ENCODE measurements at regions not wholly inside any gene's neighbourhood (a gene's known extent, or its start where the extent isn't known, plus 50 kb on each side); places are given as distances from the start of the nearest gene placed in this dataset.
"Not testable (repeated sequence)": the region's sequence is repeated elsewhere in the genome, so short reads cannot be mapped to it uniquely, and the experiment has no call there.

DNA sequence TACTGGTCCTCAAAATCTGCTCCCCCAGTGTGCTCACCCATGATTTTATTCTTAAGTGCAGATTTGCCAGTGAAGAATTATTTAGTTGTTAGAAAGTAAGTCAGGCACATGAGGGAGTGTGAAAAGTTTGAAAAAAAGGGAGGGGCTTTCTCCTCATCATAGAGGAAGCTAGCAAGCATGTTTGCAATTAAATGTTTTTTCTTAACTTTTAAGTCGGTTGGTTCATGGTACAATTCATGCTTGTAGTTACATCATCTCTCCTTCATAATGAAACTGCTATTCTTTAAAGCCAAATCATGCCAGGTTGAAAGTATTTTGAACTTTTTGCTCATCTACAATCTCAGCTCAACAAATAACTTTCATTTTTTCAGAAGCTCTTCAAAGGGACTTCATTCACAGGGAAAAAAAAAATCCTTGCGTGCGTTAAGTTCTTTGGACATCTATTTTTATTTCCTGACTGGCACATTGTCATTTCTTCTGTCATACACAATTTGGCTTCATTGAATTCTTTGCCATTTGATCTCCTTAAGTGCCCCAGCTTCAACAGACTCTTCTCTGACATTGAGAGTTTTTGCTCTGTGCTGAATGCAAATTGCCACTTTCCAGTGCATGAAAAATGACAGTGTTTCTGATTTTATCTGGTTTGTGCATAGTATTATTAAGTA is 456.9 kb downstream of the TMEM232 start:
- TF ChIP-seq, protein P1, sequence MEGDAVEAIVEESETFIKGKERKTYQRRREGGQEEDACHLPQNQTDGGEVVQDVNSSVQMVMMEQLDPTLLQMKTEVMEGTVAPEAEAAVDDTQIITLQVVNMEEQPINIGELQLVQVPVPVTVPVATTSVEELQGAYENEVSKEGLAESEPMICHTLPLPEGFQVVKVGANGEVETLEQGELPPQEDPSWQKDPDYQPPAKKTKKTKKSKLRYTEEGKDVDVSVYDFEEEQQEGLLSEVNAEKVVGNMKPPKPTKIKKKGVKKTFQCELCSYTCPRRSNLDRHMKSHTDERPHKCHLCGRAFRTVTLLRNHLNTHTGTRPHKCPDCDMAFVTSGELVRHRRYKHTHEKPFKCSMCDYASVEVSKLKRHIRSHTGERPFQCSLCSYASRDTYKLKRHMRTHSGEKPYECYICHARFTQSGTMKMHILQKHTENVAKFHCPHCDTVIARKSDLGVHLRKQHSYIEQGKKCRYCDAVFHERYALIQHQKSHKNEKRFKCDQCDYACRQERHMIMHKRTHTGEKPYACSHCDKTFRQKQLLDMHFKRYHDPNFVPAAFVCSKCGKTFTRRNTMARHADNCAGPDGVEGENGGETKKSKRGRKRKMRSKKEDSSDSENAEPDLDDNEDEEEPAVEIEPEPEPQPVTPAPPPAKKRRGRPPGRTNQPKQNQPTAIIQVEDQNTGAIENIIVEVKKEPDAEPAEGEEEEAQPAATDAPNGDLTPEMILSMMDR (conservative IDR thresholded peaks at IDR 0.05; ENCODE audit: low read depth, low read length): no peak
- no peak for DNase-seq (ENCODE audit: low read depth)
- no peak overlapping the region for H3K4me3 ChIP-seq (ENCODE audit: low read depth, low read length)

DNA sequence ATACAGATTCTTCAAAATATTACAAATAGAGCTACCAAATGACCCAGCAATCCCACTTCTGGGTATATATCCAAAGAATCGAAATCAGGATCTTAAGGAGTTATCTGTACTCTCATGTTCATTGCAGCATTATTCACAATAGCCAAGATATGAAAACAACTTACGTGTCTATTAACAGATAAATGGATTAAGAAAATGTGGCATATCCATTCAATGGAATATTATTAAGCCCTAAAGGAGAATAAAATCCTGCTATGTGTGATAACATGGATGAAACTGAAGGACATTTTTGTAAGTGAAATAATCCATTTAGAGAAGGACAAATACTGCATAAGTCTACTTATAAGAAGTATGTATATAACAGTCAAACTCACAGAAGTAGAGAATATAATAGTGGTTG is 450.6 kb downstream of the TMEM232 start:
- H3K4me3 ChIP-seq (ENCODE audit: low read depth, low read length): no peak overlapping the region
- TF ChIP-seq, protein P1 (conservative IDR thresholded peaks at IDR 0.05; ENCODE audit: low read depth, low read length): no peak
- no peak for DNase-seq (ENCODE audit: low read depth)

DNA sequence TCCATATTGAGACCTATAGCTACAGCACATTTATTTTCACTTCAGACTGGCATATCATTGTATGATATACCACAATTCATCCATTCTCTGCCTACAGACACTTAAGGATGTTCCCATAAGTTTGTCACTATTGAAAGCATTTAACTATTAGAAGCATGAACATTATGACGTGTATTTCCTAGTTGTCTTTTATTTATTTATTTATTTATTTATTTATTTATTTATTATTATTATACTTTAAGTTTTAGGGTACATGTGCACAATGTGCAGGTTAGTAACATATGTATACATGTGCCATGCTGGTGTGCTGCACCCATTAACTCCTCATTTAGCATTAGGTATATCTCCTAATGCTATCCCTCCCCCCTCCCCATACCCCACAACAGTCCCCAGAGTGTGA is 448.0 kb downstream of the TMEM232 start:
- DNase-seq (ENCODE audit: low read depth); H3K4me3 ChIP-seq (ENCODE audit: low read depth, low read length): not testable (repeated sequence)

DNA sequence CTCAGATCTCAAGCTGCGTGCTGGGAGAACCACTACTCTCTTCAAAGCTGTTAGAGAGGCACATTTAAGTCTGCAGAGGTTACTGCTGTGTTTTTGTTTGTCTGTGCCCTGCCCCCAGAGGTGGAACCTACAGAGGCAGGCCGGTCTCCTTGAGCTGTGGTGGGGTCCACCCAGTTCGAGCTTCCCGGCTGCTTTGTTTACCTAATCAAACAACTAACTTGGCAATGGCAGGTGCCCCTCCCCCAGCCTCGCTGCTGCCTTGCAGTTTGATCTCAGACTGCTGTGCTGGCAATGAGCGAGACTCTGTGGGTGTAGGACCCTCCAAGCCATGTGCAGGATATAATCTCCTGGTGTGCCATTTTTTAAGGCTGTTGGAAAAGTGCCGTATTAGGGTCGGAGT is 442.4 kb downstream of the TMEM232 start:
- not testable (repeated sequence) for H3K4me3 ChIP-seq (ENCODE audit: low read depth, low read length); DNase-seq (ENCODE audit: low read depth)

DNA sequence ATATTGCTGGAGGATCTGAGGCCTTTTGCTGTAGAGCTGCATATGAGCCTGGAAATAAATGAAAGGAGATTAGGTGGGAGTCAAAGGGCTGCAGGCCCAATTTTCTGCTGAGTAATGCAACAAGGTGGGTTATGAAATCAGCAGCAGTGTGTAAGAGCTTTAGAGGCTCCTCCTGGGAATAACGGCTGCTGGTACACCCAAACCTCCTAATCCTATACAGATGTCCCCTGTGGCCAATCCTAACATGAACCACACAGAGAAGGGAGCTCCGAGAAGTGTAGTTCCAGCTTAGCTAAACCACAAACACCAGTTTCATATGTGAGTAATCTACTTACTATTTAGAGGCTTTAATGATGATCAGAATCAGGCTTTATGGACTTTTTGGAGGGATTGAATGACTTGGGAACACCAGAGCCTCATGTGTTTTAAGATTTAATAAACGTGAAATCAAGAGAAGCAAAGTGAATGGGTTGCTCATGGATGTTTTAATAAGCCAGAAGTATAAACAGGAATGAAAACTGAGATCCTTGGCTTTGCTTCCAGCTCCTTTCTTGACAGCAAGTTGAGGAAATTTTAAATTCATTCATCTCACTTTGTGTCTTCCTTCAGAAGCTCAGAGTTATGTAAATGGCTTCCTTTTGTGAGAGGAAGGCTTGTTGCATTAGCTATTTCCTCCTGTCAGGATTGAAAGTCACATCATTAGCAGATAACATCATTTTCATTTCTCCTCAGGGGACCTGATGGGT is 437.5 kb downstream of the TMEM232 start:
- TF ChIP-seq, protein P1 (conservative IDR thresholded peaks at IDR 0.05; ENCODE audit: low read depth, low read length): no peak
- peak; percentile 48 for DNase-seq (ENCODE audit: low read depth)
- no peak overlapping the region for H3K4me3 ChIP-seq (ENCODE audit: low read depth, low read length)

DNA sequence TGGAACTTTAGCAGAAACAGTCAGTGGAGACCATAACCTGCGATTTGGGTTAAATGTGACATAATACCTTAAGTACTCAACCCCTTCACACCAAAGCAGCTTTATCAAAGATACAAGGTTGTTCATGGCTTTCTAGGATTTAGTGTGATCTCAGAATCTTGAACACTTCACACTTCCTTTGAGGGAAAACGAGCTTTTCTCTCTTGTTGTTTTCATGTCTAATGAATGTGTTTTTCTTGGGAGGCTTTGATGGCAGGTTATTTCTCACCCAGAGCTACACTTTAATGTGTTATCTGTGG is 437.0 kb downstream of the TMEM232 start:
- DNase-seq (ENCODE audit: low read depth): no peak
- H3K4me3 ChIP-seq (ENCODE audit: low read depth, low read length): no peak overlapping the region
- TF ChIP-seq, protein P1 (conservative IDR thresholded peaks at IDR 0.05; ENCODE audit: low read depth, low read length): no peak

DNA sequence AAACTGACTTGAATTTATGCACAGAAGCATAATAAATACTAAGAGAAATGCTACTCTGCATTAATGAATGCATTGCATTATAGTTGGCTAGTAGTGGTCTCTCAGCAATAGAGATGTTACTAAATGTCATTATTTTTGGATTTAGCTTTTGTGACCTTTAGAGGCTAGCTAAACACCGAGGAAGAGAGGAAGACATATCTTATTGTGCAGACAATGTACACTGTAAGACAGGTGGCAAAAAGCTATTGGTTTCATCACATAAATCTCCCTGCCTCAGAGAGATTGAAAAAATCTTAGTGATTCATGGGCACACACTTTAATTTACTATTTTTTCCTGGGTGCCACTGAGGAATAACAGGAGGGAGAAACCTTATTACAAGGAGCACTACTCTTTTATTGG is 435.9 kb downstream of the TMEM232 start:
- no peak for DNase-seq (ENCODE audit: low read depth)
- H3K4me3 ChIP-seq (ENCODE audit: low read depth, low read length): no peak overlapping the region
- TF ChIP-seq, protein P1 (conservative IDR thresholded peaks at IDR 0.05; ENCODE audit: low read depth, low read length): no peak

DNA sequence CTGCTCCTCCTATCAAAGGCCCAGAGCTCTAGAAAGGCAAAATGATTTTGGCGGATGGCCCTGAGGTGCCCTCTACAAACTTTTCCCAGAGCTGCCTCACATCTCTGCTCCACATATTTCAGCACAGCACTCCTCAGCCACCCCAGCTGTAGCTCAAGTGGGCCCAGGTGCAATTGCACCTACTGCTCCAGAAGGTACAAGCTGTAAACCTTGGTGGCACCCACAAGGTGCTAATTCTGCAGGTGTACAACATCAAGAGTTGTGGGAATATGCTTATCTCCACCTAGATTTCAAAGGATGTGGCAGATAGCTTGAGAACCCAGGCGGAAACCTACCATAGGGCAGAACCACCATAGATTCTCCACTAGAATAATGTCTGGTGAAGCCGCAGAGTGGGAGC is 432.2 kb downstream of the TMEM232 start:
- TF ChIP-seq, protein P1 (conservative IDR thresholded peaks at IDR 0.05; ENCODE audit: low read depth, low read length): no peak
- H3K4me3 ChIP-seq (ENCODE audit: low read depth, low read length): no peak overlapping the region
- DNase-seq (ENCODE audit: low read depth): no peak

All from choroid plexus epithelial cell (primary cell).